Left kidney (tissue), 1 donor: ENCODE measurements at regions not wholly inside any gene's neighbourhood (a gene's known extent, or its start where the extent isn't known, plus 50 kb on each side); places are given as distances from the start of the nearest gene placed in this dataset.

ENCODE experiments used
- DNase-seq: peaks from one replicate; pipeline ENCODE4 v3.0.0-alpha.2; 2013

DNA sequence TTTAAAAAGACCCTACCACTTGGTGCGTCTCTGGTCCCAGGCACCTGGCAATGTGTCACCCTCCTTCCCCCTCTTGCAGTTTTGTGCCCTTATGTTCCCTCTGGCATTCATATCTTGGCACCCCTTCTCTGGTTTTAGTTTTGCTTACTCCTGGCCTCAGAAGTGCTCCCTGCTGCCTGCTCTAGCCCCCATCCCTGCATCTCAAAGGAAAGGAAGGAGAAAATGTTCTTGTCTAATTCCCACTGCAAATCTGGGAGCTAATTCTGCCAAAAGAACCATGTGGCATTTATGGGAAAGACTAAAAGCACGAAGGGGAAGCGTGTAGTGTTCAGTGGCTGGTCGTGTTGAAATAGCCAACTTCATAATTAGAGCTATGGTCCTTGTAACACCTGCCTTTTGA is 340.1 kb upstream of the RPS6KA3 start:
- DNase-seq, result no peak

DNA sequence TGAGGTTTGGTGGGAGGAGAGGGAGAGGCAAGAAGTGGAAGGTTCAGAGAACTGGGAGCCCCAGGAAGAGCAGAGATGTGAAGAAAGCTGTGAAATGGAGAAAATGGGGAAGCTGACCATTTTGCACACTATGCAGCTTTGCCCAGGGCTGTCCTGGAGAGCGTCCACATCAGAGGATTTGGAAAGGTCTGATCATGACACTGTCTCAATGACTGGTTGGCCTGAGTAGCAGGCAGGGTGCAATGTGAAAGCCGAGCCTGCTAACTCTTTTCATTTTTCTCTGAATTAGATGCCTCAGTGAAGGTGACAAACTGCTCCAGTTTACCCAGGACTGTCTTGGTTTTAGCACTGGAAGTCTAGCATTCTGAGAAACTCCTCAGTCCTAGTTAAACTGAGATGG is 330.1 kb upstream of the RPS6KA3 start:
- no peak for DNase-seq

DNA sequence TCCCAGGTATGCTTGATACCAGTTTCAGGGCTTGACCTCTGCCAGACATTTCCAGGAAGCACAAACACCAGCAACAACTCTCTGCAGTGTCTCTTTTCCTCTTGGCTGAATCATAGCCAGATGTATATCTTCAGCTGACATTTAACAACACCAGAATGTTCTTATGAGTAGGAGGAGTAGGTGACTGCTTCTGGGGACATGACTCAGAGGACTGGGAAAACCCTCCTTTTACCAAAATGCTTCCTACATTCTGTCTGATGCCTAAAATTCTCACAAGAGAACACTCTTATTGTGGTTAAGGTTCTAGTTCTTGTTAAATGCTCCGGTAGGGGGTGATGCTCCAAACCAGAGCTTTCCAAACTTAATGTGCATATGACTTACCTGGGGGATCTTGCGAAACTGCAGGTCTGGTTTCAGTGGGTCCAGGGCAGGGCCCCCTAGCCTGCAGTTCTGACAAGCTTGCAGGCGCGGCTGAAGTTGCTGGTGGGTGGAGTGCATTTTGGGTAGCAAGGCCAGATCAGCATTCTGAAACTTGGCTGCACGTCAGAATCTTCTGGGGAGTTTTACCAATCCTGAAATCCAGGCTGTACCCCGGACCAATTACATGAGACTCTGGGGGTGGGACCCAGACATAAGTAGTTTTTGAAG is 329.3 kb upstream of the RPS6KA3 start:
- no peak for DNase-seq

DNA sequence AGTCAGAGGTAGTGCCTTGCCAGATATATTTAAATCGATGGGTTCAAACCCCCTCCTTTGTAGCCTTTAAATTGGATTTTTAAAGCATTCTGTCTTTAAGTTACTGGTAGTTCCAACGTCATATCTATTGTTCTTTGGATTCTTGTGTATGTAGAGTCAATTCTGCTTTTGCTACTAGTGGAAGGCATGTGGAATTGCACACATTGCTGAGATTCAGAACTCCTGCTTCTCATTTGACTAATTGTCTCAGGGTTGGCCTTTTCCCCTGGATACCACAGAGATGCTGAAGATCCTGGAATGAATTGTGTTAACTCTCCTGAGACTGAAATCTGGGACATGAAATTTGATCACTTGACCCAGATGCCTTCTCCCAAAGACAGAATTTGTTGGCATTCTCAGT is 328.3 kb upstream of the RPS6KA3 start:
- DNase-seq, result no peak

DNA sequence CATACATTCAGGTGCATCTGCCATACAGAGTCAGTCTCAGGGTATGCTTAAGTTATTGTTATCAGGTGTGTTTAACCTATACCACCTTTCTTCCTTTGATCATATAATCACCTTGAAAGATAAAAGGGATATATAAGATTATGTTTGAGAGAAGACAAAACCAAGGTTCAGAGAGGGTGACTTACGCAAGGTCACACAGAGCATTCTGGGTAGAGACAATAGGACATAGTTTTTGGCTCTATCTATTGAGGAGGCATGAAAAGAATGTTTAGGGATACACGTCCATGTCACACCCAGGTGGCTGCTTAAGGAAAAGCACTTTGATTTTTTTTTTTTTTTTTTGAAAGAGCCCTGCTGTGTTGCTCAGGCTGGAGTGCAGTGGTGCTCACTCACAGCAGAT is 327.1 kb upstream of the RPS6KA3 start:
- no peak for DNase-seq

DNA sequence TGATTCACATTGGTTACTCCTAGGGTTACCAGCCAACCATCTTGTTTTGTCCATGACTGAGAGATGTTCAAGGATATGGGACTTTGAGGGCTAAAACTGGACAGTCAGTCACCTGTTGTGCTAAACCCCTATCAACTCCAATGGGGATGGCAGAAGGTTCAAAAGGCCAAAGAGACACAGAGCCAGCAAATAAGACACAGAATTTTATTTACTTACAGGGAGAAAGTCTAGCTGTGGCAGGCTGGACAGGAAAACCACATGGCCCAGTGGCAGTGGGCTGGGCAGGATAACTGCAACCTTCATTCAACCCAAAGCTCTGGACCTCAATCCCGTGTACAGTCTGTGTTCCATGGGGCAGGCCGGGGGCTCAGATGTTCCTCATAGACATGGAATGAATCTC is 326.7 kb upstream of the RPS6KA3 start:
- DNase-seq, result no peak

DNA sequence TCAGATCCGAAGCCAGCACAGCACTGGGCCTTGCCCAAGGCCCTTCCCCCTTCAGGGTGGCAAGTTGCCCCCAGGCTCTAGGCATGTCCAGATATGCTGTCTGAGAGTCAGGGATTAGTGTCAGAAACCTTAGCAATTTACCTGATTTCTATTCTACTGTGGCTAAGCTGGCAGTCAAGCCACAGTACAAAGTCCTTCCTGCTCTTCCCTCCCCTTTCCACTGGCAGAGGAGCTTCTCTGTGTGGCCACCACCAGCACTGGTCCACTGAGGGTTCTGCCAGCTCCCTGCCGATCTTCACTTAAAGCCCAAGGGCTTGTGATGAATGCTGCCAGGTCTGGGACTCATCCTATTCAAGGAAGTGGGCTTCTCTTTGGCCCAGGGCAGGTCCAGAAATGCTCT is 324.5 kb upstream of the RPS6KA3 start:
- DNase-seq, result no peak

DNA sequence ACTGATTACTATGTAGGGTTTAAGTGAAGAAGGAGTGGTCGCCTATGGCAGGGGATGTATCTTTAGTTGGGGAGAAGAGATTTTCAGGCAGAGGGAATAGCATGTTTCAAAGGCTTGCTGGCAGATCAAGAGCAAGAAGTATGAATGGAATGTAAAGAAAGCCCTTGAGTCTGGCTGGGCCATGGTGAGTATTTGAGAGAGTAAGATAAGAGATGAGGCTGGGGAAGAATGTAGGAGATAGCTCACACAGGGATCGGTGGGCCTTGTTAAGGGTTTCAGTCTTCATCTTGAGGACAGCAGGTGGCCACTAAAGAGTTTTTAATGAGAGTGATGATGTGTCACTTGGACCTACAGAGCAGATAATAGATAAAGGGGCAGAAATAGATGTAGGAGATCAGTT is 319.1 kb upstream of the RPS6KA3 start:
- no peak for DNase-seq

DNA sequence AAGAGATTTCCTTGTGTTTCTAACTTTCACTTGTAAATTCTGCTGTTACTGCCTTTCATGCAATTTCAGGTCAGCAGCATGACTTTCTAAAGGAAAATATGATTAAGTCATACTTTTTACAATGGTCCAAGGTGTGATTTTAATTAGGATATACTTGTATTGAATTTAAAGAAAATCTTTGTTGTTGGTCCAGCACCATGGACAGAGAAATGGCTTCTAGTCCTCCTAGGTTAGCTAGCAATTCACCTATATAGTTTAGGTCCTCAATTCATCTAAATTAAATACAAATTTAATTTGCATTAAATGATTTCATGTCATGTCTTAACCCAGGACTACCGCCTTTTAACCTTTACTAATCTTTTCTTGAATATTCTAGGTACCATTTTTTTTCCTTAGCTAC is 304.9 kb upstream of the RPS6KA3 start:
- DNase-seq, result no peak

DNA sequence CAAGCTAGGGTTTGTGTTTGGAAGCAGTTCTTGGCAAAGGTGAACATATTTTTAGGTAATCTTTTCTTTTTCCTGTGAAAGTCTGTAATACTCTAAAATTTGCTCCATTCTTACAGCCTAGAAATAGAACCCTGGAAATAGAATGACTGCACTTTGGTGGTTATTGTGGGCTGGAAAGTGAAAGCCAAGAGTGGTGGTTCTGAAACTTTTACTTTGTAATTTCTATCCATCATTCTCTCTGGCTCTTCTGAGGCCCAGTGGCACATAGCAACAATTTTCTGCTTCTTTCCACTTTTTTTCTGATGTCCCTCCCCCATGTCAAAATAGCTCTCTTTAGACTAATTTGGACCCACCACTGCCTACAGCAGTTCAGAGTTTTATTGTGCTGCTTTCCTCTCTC is 300.4 kb upstream of the RPS6KA3 start:
- no peak for DNase-seq

DNA sequence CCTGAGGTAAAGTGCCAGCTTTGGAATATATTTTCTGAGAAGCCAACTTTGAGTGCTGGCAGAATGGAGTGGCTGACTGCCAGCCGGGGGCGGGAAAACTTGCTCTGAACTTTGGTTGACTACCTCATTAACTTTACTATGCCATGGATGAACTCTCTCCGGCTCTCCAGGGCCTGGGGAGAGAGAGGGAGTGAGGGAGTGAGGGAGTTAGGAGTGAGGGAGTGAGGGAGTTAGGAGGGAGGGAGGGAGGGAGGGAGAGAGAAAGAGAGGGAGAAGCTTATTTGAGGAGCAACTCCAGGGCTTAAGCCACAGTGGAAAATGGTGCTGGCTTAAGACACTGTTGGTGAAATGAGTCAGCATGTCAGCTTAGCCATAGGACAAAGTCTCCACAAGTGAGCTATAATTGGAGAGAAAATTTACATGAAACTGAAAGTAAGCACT is 280.9 kb upstream of the RPS6KA3 start:
- DNase-seq, result peak; percentile 52

DNA sequence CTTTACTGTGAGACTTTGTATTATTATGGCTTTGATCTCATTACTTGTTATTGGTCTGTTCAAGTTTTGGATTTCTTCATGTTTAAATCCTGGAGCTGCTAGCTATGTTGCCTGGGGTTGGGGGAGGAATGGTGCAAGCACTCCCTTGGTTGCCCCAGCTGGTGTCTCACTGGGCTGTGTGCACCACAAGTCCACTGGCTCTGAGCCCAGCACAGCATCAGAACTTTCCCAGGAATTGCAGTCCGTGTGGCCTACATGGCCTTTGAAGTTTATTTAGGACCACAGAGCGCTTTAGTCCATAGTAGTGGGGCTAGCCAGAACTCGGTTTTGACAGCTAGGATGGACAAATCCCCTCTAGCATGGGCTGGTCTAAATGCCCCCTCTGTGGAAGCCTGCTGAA is 278.8 kb upstream of the RPS6KA3 start:
- DNase-seq, result no peak

DNA sequence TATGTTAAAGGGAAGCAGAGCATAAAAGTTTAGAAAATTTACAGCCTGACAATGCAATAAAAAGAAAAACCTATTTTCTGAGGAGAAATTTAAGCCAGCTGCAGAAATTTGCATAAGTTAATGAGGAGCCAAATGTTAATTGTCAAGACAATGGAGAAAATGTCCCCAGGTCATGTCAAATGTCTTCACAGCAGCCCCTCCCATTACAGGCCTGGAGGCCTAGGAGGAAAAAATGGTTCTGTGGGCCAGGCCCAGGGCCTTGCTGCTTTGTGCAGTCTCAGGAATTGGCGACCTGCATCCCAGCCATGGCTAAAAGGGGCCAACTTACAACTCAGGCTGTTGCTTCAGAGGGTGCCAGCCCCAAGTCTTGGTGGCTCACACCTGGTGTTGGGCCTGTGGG is 275.4 kb upstream of the RPS6KA3 start:
- DNase-seq, result no peak

DNA sequence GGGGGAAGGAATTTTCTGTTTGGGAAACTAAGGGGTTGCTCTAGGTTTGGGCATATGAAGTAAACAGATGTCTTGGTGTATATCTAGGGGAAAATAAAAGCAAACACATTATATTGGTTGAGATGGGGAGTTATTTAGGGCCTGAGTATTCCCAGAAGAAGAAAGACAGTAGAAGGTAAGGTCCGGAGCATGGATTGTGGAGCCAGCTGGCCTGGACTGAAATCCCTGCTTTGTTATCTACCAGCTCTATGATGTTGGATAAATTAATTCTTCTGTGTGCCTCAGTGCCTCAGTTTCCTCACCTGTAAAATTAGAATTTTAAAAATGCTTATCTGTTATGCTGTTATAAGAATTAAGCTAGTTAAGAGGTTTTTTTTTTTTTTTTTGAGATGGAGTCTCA is 272.3 kb upstream of the RPS6KA3 start:
- DNase-seq, result no peak

DNA sequence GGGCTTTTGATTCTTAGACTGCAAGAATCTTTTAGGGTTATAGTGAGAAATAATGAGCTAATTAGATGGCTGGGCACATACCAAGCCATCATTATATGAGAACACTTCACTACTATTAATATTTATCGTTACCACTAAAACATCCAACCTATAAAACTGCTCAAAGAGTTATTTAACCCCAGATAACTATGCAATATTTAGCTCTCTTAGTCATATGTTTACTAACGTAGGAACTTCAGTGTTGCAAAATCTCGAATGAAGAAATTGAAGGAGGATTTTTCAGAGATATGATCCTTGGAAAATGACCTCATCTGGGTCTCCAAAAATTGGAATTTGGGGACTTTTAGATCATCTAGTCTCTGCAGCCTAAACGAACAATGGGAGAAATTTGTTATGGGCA is 265.0 kb upstream of the RPS6KA3 start:
- no peak for DNase-seq

DNA sequence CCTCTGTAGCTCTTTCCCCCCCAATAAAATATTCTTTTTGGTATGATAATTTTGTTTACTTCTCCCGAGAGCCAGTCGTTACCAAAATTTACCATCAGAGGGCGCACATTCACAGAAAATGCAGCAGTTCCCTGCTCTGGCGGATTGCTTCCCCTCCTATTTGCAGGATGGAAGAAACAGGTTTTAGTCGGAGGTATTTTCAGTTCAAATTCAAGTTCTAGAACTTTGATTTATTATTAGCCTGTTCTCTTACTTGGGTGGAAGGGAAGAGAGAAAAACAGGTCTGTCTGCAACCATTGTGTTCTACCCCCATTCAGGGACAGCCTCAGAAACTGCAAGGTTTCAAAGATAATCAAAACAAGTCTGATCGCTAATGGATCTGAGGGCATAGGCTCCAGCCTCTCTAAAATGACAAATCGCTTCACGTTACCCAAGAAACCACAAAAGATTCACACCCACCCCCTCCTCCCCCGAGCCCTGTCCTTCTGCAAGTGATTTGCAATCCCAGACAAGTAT is 263.8 kb upstream of the RPS6KA3 start:
- DNase-seq, result peak; percentile 47

DNA sequence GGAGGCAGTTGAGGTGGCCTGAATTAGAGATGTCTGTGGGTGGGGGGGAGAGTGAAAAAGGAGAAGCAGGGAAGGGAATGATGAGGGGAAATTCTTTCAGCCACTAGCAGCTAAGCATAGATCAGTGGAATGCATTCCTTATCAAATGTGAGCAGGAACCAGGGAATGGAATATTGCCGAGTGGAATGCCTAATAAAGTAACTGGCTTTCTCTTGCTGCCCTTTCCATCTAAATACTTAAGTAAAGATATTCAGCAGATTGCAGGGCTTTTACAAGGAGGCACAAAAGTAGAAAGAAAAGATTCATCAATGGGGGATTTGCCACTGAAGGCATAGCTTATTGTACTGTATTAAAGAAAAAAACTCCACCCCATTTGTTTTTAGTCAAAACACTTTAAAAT is 263.0 kb upstream of the RPS6KA3 start:
- DNase-seq, result no peak

DNA sequence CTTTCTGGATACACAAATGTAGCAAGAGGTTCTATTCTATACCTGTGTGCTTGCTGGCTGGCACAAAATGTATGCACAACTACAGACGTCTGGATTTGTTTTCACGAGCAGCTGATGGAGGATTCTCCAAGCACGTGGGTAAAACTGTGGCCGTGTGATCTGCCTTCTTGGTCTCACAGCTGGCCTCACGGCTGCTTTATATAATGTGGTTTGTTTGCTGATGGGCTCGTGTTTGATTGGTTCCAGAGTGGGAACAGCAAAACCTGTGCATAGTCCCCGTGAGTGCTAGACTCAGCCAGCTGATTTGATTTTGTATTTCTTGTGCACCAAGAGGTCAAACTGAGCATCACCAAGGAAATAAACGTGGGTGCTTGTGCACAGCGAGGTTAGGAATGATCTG is 262.6 kb upstream of the RPS6KA3 start:
- DNase-seq, result no peak

DNA sequence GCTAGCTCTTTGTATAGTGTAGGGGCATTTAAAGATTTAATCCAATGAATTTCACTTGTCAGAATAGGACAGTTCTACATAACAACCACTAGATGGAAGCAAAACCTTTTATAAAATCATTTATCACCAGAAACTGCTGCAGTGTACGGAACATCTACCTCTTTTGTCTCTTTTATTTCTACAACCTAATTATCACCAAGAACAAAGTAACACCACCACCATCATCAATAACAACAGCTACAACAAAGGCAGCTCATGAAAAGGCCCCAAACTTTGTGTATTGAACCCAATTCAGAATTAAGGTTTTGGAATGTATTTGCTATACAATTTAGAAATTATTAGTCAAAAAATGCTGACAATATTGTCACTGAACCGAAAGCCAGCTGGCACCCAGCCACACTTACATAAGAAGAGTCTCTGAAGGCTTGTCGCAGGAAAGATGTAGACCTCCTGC is 260.9 kb upstream of the RPS6KA3 start:
- DNase-seq, result peak; percentile 21

DNA sequence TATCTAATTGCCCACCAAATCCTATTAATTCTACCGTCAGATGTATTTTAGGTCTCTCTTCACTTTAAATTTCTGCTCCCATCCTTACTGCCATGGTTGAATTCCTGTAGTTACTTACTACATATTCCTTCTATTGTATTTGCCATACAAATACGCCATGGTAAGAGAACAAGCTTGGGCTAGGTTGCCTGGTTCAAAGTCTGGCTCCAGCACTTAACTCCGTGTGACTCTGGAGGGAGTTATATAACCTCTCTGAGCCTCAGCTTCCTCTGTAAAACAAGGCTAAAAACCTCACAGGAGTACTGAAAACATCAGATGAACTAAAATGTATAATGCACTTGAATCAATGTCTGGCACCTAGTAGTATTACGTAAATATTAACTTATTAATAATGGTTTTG is 260.3 kb upstream of the RPS6KA3 start:
- DNase-seq, result no peak

DNA sequence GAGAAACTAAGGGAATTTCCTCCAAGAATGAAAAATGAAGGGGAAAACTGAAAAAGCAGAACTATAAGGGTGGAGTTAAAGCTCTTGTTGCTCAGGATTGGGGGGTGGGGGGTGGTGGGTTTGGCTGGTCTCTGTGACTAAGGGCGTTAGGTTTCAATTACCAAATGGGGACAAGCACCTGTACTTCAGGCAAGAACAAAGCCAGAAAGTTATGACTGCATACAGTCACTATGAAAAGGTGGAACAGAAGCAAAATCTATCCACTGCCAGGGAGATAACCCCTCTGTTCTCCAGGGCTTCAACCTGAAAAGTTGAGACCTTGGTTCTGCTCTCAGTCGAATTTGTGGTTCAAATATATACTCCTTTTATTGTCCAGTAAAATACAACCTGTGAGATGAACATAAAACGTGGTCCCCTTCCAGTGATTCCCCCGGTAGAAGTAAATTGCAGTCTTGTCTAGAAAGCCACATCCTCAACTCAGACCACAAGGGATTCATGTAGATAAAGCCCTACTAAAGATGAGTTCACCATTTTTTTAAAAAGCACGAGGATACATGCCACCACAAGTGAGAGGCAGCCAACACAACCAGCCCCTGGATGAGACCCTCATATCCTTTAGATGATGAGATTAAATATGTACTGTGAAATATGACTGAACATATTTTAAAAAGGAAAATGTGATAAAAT is 257.1 kb upstream of the RPS6KA3 start:
- DNase-seq, result no peak

DNA sequence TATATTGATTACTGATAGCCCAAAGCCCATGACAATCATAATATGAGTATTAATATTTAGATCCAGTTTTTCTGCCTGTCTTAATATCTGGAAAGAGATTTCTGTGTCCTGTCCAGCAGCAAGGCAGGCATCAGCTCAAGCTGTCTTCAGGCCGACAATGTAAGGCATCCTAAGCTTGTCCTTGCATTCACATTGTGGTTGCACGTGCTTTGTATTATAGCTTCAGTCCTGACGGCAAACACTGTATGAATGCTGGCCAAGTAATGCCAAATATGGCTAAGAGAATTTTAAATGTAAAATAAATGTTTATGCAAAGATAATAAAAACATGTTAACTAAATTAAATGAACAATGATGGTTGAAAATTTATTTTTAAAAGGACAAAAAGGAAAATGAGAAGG is 255.7 kb upstream of the RPS6KA3 start:
- DNase-seq, result no peak

DNA sequence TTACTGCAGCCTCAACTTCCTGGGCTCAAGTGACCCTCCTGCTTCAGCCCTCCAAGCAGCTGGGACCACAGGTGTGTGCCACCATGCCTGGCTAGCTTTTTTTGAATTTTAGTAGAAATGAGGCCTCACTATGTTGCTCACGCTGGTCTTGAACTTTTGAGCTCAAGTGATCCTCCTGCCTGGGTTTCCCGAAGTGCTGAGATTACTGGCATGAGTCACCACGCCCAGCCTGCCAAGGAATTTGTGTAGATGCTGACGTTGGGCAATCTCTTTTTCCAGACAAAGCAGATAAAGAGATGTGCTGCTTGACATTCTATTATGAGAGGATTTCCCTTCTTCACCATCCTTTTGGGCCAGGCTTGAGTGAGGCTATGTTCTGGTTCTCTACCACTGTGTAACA is 254.5 kb upstream of the RPS6KA3 start:
- no peak for DNase-seq

DNA sequence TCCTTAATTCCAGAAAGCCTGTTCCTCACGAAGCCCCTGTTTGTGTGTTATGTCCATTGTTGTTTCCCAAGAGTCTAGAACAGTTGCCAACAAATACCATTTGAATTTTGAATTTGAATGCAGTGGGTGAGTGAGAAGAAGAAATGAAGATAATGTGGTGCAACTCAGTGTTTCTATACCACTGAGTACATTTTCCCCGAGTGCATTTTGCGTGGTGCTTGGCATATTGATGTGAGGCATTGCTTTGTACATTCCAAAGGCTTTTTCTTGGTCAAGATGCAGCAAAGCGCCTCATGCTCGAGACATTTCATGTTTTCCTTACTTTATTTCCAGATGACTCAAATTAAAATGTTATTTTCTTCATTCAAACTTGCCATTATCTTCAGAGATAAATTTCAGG is 253.1 kb upstream of the RPS6KA3 start:
- DNase-seq, result no peak
